Loucy (cell line): ENCODE measurements at regions not wholly inside any gene's neighbourhood (a gene's known extent, or its start where the extent isn't known, plus 50 kb on each side); places are given as distances from the start of the nearest gene placed in this dataset.
"Not testable (repeated sequence)": the region's sequence is repeated elsewhere in the genome, so short reads cannot be mapped to it uniquely, and the experiment has no call there.

Experiments
- H2AFZ ChIP-seq: fragments of 200-600 bp; sonication (generic); 2 replicates; pipeline ENCODE4 v1.6.0; 2016; ENCODE audit warnings: antibody characterized with exemption, mild to moderate bottlenecking, low read length, moderate library complexity
- H3F3A ChIP-seq: fragments of 200-600 bp; 2 replicates; pipeline ENCODE4 v1.6.0; 2016; ENCODE audit warnings: antibody characterized with exemption, low read depth, mild to moderate bottlenecking
- H3K27me3 ChIP-seq: fragments of 200-600 bp; sonication (generic); 2 replicates; pipeline ENCODE4 v1.6.1; 2014; ENCODE audit warnings: low read length, mild to moderate bottlenecking; ENCODE audit not compliant: insufficient read depth, poor library complexity, severe bottlenecking
- H3K36me3 ChIP-seq: fragments of 200-600 bp; sonication (generic); 2 replicates; pipeline ENCODE4 v1.6.1; 2016; ENCODE audit warnings: low read length; ENCODE audit not compliant: insufficient read depth
- H3K4me1 ChIP-seq: fragments of 200-600 bp; sonication (generic); 2 replicates; pipeline ENCODE4 v1.5.1; 2014; ENCODE audit warnings: low read length, mild to moderate bottlenecking; ENCODE audit not compliant: insufficient read depth, poor library complexity, severe bottlenecking
- H3K4me2 ChIP-seq: fragments of 200-600 bp; sonication (generic); 2 replicates; pipeline ENCODE4 v1.6.0; 2014; ENCODE audit warnings: antibody characterized with exemption, low read length, low read depth, mild to moderate bottlenecking; ENCODE audit not compliant: poor library complexity, severe bottlenecking
- H3K4me3 ChIP-seq: fragments of 200-600 bp; sonication (generic); 2 replicates; pipeline ENCODE4 v1.5.1; 2014; ENCODE audit warnings: low read length, mild to moderate bottlenecking, mixed read lengths; ENCODE audit not compliant: poor library complexity, severe bottlenecking
- H3K79me2 ChIP-seq: fragments of 200-600 bp; sonication (generic); 2 replicates; pipeline ENCODE4 v1.6.1; 2014; ENCODE audit warnings: low read length; ENCODE audit not compliant: insufficient read depth
- H3K9ac ChIP-seq: fragments of 200-600 bp; sonication (generic); 2 replicates; pipeline ENCODE4 v1.6.0; 2014; ENCODE audit warnings: mild to moderate bottlenecking, low read depth, low read length, moderate library complexity; ENCODE audit not compliant: poor library complexity, severe bottlenecking
- H3K9me2 ChIP-seq: fragments of 200-600 bp; sonication (generic); replicated peaks from 2 replicates; pipeline ENCODE4 v1.6.1; 2016; ENCODE audit warnings: low read depth, low read length, mixed read lengths
- H3K9me3 ChIP-seq: fragments of 200-600 bp; sonication (generic); 2 replicates; pipeline ENCODE4 v1.6.1; 2014; ENCODE audit warnings: mild to moderate bottlenecking, antibody characterized with exemption, low read length, low read depth; ENCODE audit not compliant: insufficient read depth
- H4K20me1 ChIP-seq: fragments of 200-600 bp; sonication (generic); 2 replicates; pipeline ENCODE4 v1.6.0; 2014; ENCODE audit warnings: antibody characterized with exemption, low read length, mild to moderate bottlenecking; ENCODE audit not compliant: insufficient read depth, poor library complexity, severe bottlenecking

DNA sequence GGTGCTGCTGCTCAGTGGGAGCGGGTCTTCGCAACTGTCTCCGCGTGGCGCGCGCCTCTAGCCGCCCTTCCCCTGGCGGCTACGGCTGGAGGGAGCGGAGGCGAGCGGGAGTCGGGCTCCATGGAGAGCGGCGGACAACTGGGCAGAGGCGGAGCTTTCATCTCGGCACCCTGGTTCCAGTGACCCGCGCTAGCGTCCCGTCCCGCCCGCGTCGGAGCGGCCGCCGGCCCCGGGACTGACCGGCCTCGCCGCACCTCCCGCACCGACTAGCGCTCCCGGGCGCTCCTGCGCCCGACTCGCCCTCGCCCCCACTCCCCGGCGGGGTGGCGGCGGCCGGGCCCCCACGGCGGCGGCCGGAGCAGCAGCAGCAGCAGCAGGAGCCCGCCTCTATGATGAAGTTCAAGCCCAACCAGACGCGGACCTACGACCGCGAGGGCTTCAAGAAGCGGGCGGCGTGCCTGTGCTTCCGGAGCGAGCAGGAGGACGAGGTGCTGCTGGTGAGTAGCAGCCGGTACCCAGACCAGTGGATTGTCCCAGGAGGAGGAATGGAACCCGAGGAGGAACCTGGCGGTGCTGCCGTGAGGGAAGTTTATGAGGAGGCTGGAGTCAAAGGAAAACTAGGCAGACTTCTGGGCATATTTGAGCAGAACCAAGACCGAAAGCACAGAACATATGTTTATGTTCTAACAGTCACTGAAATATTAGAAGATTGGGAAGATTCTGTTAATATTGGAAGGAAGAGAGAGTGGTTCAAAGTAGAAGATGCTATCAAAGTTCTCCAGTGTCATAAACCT lies 69.2 kb upstream of the NOTCH2NLA start:
- not testable (repeated sequence) for H3K9me2 ChIP-seq, H3K4me3 ChIP-seq, H2AFZ ChIP-seq, H4K20me1 ChIP-seq, H3K9ac ChIP-seq, H3K79me2 ChIP-seq, H3F3A ChIP-seq, H3K27me3 ChIP-seq, H3K4me2 ChIP-seq, H3K9me3 ChIP-seq, H3K36me3 ChIP-seq, H3K4me1 ChIP-seq

DNA sequence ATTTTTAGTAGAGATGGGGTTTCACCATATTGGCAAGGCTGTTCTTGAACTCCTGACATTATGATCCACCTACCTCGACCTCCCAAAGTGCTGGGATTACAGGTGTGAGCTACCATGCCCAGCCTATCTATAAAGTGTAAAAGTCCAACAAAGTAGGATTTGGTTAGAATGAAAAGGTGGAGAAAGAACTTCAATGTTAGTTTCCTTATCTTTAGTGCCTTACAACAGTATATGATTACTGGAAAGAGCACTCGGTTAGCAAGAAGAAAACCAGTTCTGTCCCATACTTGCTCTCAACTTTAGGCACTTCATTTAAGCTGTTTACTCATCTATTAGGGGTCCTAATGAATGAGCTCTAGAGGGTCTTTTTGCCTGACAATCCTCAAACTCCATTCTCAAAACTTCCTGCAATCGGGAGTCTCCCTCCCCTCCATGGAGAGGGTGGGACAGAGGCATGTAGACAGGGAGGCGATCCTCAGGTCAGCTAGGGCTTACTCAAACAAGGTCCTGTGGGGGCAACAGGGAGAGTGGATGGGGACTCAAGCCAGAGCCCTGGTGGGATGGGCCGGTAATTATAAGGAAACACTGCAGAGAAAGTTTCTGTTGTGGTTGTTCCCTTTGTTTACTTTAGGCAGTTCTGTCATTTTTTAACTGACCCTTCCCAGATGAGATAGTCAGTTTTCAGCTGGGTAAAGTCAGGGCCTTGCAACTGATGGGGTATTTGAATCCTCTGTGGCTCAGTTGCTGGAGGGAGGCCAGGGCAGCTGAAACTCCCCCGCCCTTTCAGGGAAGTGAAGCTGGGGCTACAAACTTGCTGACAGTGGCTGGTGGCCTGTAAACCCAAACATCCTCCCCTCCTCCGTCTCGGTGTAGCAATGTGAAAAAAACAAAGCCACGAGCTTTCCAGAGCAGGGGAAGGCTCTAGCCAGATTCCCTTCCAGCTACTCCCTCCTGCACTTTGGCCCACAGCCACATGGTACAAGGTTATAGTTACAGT lies 64.4 kb upstream of the NOTCH2NLA start:
- not testable (repeated sequence) for H2AFZ ChIP-seq, H3K4me1 ChIP-seq, H3K4me2 ChIP-seq, H3K36me3 ChIP-seq, H3F3A ChIP-seq, H3K9ac ChIP-seq, H3K9me2 ChIP-seq, H3K4me3 ChIP-seq, H3K79me2 ChIP-seq, H3K27me3 ChIP-seq, H4K20me1 ChIP-seq, H3K9me3 ChIP-seq

DNA sequence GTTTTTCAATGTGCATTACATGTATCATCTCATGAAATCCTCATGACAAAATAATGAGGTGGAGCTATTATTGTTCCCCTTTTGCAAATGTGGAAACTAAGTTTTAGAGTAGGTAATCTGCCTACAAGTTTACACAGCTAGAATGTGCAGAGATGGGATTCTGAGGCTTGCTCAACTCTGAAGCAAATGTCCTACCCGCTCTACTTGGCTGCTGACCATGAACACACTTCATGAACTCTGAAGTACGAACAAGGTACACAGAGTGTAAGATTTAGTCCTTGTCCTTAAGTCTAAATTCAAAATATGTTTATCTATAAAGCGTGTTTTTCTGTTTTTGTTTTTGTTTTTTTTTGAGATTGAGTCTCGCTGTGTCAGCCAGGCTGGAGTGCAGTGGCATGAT lies 63.6 kb upstream of the NOTCH2NLA start:
- H3K36me3 ChIP-seq, H3K4me2 ChIP-seq, H3K4me1 ChIP-seq, H2AFZ ChIP-seq, H3K4me3 ChIP-seq, H3K9me3 ChIP-seq, H3F3A ChIP-seq, H3K9me2 ChIP-seq, H3K9ac ChIP-seq, H3K27me3 ChIP-seq, H4K20me1 ChIP-seq, H3K79me2 ChIP-seq: not testable (repeated sequence)

DNA sequence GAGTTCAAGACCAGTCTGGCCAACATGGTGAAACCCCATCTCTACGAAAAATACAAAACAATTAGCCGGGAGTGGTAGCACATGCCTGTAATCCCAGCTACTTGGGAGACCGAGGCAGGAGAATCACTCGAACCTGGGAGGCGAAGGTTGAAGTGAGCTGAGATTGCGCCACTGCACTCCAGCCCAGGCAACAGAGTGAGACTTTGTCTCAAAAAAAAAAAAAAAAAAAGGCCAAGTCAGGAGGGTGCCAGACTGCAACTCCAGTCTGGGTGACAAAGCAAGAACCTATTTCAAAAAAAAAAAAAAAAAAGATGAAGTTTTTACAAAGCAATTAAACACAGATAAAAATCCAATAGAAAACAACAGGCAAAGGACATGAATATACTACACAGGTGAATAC lies 59.1 kb upstream of the NOTCH2NLA start:
- H3K4me3 ChIP-seq, H3K36me3 ChIP-seq, H3F3A ChIP-seq, H3K4me1 ChIP-seq, H3K9ac ChIP-seq, H3K9me2 ChIP-seq, H4K20me1 ChIP-seq, H2AFZ ChIP-seq, H3K4me2 ChIP-seq, H3K27me3 ChIP-seq, H3K9me3 ChIP-seq, H3K79me2 ChIP-seq: not testable (repeated sequence)

DNA sequence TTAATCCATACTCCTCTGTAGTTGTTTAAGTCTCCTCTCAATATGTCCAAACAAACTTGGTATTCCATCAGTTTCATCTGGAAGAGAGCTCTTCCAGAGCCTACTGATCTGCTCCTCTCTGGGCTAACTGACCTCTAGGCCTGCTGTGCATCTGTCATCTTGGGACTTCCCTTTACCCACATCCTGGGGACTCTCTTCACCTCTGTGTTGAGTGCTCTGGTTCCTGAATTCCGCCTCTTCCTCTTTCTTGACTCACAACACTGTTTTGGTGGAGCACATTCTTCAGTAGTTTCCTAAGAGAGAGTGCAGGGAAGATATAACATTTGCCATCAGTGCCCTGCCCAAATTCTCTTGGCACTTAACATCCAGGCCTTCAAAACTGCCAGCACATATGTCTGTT lies 55.9 kb upstream of the NOTCH2NLA start:
- H3K9me2 ChIP-seq, H3K36me3 ChIP-seq, H3K9me3 ChIP-seq, H2AFZ ChIP-seq, H4K20me1 ChIP-seq, H3K4me2 ChIP-seq, H3K4me3 ChIP-seq, H3F3A ChIP-seq, H3K79me2 ChIP-seq, H3K27me3 ChIP-seq, H3K9ac ChIP-seq, H3K4me1 ChIP-seq: not testable (repeated sequence)

DNA sequence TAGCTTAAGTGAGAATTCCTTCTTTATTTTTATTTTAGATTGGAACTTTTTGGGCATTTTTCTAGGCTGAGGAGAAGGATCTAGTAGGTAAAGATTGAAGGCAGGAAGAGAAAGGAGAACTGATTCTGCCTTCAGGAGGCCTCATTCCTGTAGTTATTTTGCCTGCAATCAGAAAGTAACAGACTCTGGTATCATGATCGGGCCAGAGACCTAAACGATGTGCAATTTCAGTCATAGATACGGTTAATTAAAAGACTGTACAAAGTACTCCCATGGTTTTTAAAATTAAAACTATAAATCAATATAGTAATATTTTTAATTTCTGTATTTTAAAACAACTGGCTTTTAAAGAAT lies 54.7 kb upstream of the NOTCH2NLA start:
- not testable (repeated sequence) for H3K9me3 ChIP-seq, H3K4me2 ChIP-seq, H4K20me1 ChIP-seq, H3K4me1 ChIP-seq, H3K9ac ChIP-seq, H3K4me3 ChIP-seq, H2AFZ ChIP-seq, H3K27me3 ChIP-seq, H3K36me3 ChIP-seq, H3K79me2 ChIP-seq, H3K9me2 ChIP-seq, H3F3A ChIP-seq

DNA sequence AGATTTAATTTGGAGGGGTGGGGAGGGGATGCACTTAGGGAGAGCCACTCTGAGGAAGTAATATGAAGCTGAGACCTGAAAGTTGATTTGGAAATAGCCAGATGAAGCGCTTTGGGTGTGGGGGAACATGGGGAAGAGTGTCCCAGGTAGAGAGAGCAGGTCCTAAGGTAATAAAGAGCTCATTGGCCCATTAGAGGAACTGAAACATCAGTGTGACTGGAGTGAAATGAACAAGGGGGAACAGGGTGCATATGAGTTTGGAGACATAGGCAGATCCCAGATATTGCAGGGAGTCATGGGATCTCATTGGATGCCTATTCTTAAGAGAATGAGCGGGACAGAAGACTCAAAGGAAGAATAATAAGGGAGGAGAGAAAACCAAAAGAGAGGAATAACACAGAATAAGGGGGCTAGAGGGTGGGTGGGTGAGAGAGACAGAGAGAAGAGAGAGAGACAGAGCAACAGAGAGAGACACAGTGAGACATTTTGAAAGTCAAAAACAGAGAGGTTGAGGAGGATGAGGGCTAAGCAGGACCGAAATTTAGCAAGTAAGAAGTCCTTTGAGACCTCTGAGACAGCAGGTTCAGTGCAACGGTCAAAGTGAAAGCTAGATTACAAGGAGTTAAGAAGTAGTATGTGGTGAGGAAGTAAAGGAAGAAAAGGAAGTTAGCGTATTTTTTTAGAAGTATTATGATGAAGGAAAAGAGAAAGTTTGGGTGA lies 54.1 kb upstream of the NOTCH2NLA start:
- H3K79me2 ChIP-seq, H3K9ac ChIP-seq, H4K20me1 ChIP-seq, H3F3A ChIP-seq, H3K27me3 ChIP-seq, H2AFZ ChIP-seq, H3K9me2 ChIP-seq, H3K4me1 ChIP-seq, H3K9me3 ChIP-seq, H3K4me3 ChIP-seq, H3K4me2 ChIP-seq, H3K36me3 ChIP-seq: not testable (repeated sequence)
